ENCODE measurements at regions not wholly inside any gene's neighbourhood (a gene's known extent, or its start where the extent isn't known, plus 50 kb on each side); places are given as distances from the start of the nearest gene placed in this dataset.
A peak's percentile ranks its signal among the peaks of the same experiment; 100 is the strongest.

DNA sequence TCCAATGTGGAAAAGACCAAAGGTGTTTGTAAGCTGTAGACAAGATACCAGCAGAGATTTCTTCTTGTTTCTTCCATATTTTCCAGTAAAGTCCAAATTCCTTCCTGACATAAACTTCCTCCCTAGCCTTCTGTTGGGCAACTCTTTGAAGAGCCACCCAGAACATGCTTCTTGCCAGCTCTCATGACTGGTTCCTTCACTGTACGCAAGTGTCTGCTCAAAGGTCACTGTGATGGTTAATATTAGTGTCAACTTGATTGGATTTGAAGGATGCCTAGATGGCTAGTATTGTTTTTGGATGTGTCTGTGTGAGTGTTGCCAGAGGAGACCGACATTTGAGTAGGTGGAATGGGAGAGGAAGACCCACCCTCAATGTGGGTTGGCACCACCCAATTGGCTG is 416.6 kb upstream of the RUNX1 start:
- H3K4me1 ChIP-seq (replicated peaks in 1 of 2), result no peaks in the 10 kb centered on the region

GRCh38 chr21:35461700-35462099 is 412.6 kb upstream of the RUNX1 start:
- no peak for TF ChIP-seq POLR2A (IDR thresholded peaks at IDR 0.05)
- TF ChIP-seq, protein P1, sequence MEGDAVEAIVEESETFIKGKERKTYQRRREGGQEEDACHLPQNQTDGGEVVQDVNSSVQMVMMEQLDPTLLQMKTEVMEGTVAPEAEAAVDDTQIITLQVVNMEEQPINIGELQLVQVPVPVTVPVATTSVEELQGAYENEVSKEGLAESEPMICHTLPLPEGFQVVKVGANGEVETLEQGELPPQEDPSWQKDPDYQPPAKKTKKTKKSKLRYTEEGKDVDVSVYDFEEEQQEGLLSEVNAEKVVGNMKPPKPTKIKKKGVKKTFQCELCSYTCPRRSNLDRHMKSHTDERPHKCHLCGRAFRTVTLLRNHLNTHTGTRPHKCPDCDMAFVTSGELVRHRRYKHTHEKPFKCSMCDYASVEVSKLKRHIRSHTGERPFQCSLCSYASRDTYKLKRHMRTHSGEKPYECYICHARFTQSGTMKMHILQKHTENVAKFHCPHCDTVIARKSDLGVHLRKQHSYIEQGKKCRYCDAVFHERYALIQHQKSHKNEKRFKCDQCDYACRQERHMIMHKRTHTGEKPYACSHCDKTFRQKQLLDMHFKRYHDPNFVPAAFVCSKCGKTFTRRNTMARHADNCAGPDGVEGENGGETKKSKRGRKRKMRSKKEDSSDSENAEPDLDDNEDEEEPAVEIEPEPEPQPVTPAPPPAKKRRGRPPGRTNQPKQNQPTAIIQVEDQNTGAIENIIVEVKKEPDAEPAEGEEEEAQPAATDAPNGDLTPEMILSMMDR (IDR thresholded peaks at IDR 0.05), result no peak
- 58 to 73% (median 65%) methylated on average over 2 of the region's 2 CpGs for WGBS, 4 donors
- Histone ChIP-seq H3K9me3 (replicated peaks in 1 of 3) (no peaks in the 10 kb centered on the region), H3K36me3 (replicated peaks in 1 of 2) (no peaks in the 10 kb centered on the region), H3K4me1 (replicated peaks in 1 of 2) (no peaks in the 10 kb centered on the region), H3K27me3 (no peaks in the 10 kb centered on the region), H3K4me3 (no peak overlapping the region), H3K27ac (no peak overlapping the region)
- intact Hi-C loops (cut with DNase I), result no loop called here
- no peak for DNase-seq

More for the DNA sequence above, 416.6 kb upstream of the RUNX1 start:
- H3K4me3 ChIP-seq, result no peak overlapping the region
- H3K27ac ChIP-seq, result no peak overlapping the region
- TF ChIP-seq, protein P1 (IDR thresholded peaks at IDR 0.05), result no peak
- no peak for TF ChIP-seq POLR2A (IDR thresholded peaks at IDR 0.05)
- 87 to 97% (median 89%) methylated on average over 2 of the region's 2 CpGs for WGBS, 4 donors
- H3K27me3 ChIP-seq, result no peaks in the 10 kb centered on the region
- intact Hi-C loops (cut with DNase I), result no loop called here
- H3K36me3 ChIP-seq (replicated peaks in 1 of 2), result no peaks in the 10 kb centered on the region
- DNase-seq, result peak in 1 of 7 donors; percentile 19
- H3K9me3 ChIP-seq (replicated peaks in 1 of 3), result no peaks in the 10 kb centered on the region

- no peak for TF ChIP-seq POLR2A (IDR thresholded peaks at IDR 0.05)
- TF ChIP-seq, protein P1 (IDR thresholded peaks at IDR 0.05), result no peak
- Histone ChIP-seq H3K27ac (no peak overlapping the region), H3K4me1 (replicated peaks in 1 of 2) (no peaks in the 10 kb centered on the region), H3K27me3 (no peaks in the 10 kb centered on the region), H3K4me3 (no peak overlapping the region), H3K9me3 (replicated peaks in 1 of 3) (no peaks in the 10 kb centered on the region), H3K36me3 (replicated peaks in 1 of 2) (no peaks in the 10 kb centered on the region)
- 83 to 88% (median 85%) methylated on average over 8 to 9 of the region's 9 CpGs for WGBS, 4 donors
- intact Hi-C loops (cut with DNase I), result no loop called here
- no peak for DNase-seq
Measured at GRCh38 chr21:35460441-35460840, 411.3 kb upstream of the RUNX1 start.

DNA sequence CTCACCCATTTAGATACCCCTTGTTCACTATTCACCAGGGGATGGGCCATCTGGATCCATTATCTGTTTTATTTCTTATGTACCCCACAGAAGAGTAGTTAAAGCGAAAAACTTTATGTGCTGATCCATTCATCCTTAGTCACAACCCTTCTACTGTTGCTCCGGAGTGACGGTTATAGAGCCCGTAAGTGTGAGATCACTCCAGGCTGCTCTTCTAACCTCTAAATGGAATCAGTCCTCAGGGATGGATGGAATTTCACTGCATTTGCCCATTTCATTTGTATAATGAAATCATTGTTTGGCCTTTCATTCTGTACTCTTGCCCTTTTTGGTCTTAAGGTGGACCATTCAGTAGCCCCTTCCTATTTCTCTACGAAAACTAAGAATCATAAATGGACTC is 409.3 kb upstream of the RUNX1 start:
- Histone ChIP-seq H3K36me3 (replicated peaks in 1 of 2) (no peaks in the 10 kb centered on the region), H3K4me3 (no peak overlapping the region), H3K4me1 (replicated peaks in 1 of 2) (no peaks in the 10 kb centered on the region), H3K9me3 (replicated peaks in 1 of 3) (no peaks in the 10 kb centered on the region), H3K27ac (no peak overlapping the region), H3K27me3 (no peaks in the 10 kb centered on the region)
- WGBS, 4 donors, result 81 to 96% (median 86%) methylated on average over 5 of the region's 5 CpGs
- intact Hi-C loops (cut with DNase I), result no loop called here
- TF ChIP-seq, protein P1 (IDR thresholded peaks at IDR 0.05), result no peak
- TF ChIP-seq POLR2A (IDR thresholded peaks at IDR 0.05), result no peak
- no peak for DNase-seq

Measured in adrenal gland (tissue), 9 donors.